ENCODE measurements at regions not wholly inside any gene's neighbourhood (a gene's known extent, or its start where the extent isn't known, plus 50 kb on each side); places are given as distances from the start of the nearest gene placed in this dataset.

- no peak for TF ChIP-seq CHD7 (IDR thresholded peaks at IDR 0.05; ENCODE audit: insufficient replicate concordance, low read length)
- TF ChIP-seq SP4 (IDR thresholded peaks at IDR 0.05; ENCODE audit: low read length): no peak
- no peak for TF ChIP-seq CTBP2 (IDR thresholded peaks at IDR 0.05; ENCODE audit: borderline replicate concordance, insufficient read depth, insufficient read length, low read length)
- TF ChIP-seq HDAC2 (IDR thresholded peaks at IDR 0.05; ENCODE audit: borderline replicate concordance in 1 of 2, low read depth in 2 of 2, low read length in 2 of 2): no peak
- TF ChIP-seq CREB1 (IDR thresholded peaks at IDR 0.05): no peak
- TF ChIP-seq KDM5A (IDR thresholded peaks at IDR 0.05; ENCODE audit: low read length): no peak
Measured at GRCh38 chr6:137738931-137739504, 128.0 kb upstream of the TNFAIP3 start (continued).

All from H1 (cell line).